Heart left ventricle (tissue), 13 donors: ENCODE measurements at regions not wholly inside any gene's neighbourhood (a gene's known extent, or its start where the extent isn't known, plus 50 kb on each side); places are given as distances from the start of the nearest gene placed in this dataset.

Experiments
- CTCF ChIP-seq, 12 donors: fragments of 200-600 bp; sonication (generic) in 4 of 12; IDR thresholded peaks; one replicate each; pipeline versions ENCODE4 v1.5.0 to v1.8.0; 2018 to 2022; ENCODE audit warnings: antibody characterized with exemption in 12 of 12, mild to moderate bottlenecking in 5 of 12
- POLR2A ChIP-seq, 2 donors: fragments of 450-650 bp; IDR thresholded peaks; one replicate each; pipeline ENCODE4 v1.6.1; 2017; ENCODE audit warnings: antibody characterized with exemption in 2 of 2, mild to moderate bottlenecking in 2 of 2, moderate library complexity in 2 of 2
- donor health status: ischemic (EF 13 %, LVEDD 7.1; RV severe dilation, severe dysfunction).
- donor health status: DM: no; HTN: yes; CAD: no.
- donor health status: DM: no; HTN: no; CAD: no.
- donor health status: ischemic (EF 25% LVEDD 6.9; RV normal size, moderate dysfunction).
- donor health status: ischemic (EF 25% LVEDD 5.7; RV mildly dilated, moderate dysfunction).
- donor health status: ischemic (EF 35%, LVEDD 5.7; RV mildly dilated, moderate dysfunction).
- donor health status: nonischemic (EF 11% LVEDD 7.7; RV severe dilation, severe dysfunction).
- donor health status: DM: yes; HTN: yes; CAD: no.
- donor health status: PGD.
- donor health status: ischemic (EF 29% LVEDD 5.4; RV normal size, mild dysfunction).
- donor health status: nonischemic (EF 23%, LVEDD 6.1; RV moderate dilation, normal function).

GRCh38 chr10:106011250-106011649 lies 1153.3 kb downstream of the SORCS1 start:
- TF ChIP-seq CTCF (IDR thresholded peaks at IDR 0.05) (no peak), POLR2A (IDR thresholded peaks at IDR 0.05) (no peak)
